ENCODE measurements at regions not wholly inside any gene's neighbourhood (a gene's known extent, or its start where the extent isn't known, plus 50 kb on each side); places are given as distances from the start of the nearest gene placed in this dataset.

DNA sequence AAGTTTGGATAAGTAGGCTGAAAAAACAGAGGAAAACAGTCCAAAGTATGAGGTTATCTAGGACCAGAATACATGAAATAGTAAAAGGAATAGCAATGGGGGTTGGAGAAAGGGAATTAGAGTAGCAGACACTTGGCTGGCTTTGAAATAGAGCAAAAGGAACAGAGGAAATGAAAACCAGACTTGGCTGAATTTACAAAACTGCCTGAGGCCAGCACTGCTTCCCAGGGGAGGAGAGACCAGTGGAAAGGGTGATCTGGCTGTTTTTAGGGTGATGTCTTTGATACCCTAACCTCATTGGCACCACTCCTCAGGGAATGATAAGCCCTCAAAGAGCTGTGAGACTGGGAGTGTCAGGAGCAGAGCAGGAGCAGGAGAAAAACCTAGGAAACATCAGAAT, 413.4 kb upstream of the SLC30A5 start:
- Histone ChIP-seq H2AFZ (ENCODE audit: insufficient read depth, low read depth, low read length, poor library complexity, severe bottlenecking) (no peak overlapping the region), H3K4me2 (replicated peaks; ENCODE audit: extremely low read depth, low read length, poor library complexity, severe bottlenecking) (no peak overlapping the region), H3K4me1 (ENCODE audit: control insufficient read depth in 1 of 2, insufficient read depth in 2 of 2, low read length in 2 of 2) (no peaks in the 10 kb centered on the region), H3K4me3 (replicated peaks in 1 of 3; ENCODE audit: low read depth in 2 of 3, low read length in 3 of 3) (no peak overlapping the region), H4K20me1 (ENCODE audit: insufficient read depth, low read length) (no peaks in the 10 kb centered on the region), H3K36me3 (replicated peaks in 1 of 2; ENCODE audit: control insufficient read depth in 1 of 2, insufficient read depth in 2 of 2, low read length in 2 of 2) (no peaks in the 10 kb centered on the region), H3K27me3 (ENCODE audit: control insufficient read depth in 2 of 2, insufficient read depth in 2 of 2, low read length in 2 of 2) (no peaks in the 10 kb centered on the region), H3K9ac (ENCODE audit: insufficient read depth, low read length, poor library complexity, severe bottlenecking) (no peak overlapping the region), H3K79me2 (ENCODE audit: insufficient read depth, low read length) (no peaks in the 10 kb centered on the region), H3K9me3 (replicated peaks in 1 of 2; ENCODE audit: control insufficient read depth in 1 of 2, insufficient read depth in 1 of 2, low read length in 2 of 2) (no peaks in the 10 kb centered on the region), H3K27ac (ENCODE audit: low read depth in 1 of 2, low read length in 2 of 2) (no peak overlapping the region)
- Mint-ChIP-seq H3K27me3 (ENCODE audit: low read depth in 3 of 3) (peaks cover 1 to 5% (median 4%) of the 10 kb centered on the region in 3 donors), H3K9me3 (peaks cover 0 to 6% (median 0%) of the 10 kb centered on the region in 7 donors), H3K27ac (no peak overlapping the region), H3K4me1 (peaks cover 5% of the 10 kb centered on the region), H3K36me3 (no peaks in the 10 kb centered on the region), H3K4me3 (no peak overlapping the region)
- intact Hi-C loops (cut with micrococcal nuclease), result no loop called here
- DNase-seq, result no peak
- TF ChIP-seq, protein P1, sequence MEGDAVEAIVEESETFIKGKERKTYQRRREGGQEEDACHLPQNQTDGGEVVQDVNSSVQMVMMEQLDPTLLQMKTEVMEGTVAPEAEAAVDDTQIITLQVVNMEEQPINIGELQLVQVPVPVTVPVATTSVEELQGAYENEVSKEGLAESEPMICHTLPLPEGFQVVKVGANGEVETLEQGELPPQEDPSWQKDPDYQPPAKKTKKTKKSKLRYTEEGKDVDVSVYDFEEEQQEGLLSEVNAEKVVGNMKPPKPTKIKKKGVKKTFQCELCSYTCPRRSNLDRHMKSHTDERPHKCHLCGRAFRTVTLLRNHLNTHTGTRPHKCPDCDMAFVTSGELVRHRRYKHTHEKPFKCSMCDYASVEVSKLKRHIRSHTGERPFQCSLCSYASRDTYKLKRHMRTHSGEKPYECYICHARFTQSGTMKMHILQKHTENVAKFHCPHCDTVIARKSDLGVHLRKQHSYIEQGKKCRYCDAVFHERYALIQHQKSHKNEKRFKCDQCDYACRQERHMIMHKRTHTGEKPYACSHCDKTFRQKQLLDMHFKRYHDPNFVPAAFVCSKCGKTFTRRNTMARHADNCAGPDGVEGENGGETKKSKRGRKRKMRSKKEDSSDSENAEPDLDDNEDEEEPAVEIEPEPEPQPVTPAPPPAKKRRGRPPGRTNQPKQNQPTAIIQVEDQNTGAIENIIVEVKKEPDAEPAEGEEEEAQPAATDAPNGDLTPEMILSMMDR (IDR thresholded peaks at IDR 0.05), result no peak

DNA sequence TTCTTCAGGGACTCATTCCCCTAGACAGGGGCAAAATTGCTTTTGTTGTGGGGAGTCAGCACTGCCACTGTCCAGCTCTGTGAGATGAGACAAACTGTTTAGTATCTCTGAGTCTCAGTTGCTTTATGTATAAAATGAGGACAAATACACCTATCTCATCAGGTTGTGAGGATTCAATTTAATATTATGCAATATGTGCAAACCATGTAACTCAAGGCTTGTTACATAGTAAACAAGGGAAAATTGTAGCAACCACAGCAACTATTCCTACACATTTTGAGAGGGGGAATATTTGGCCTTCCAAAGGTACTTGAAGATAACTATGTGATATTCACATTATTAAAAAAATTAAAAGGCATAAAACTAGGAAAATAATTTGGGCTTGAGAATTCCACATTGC, 411.9 kb upstream of the SLC30A5 start:
- H3K9me3 Mint-ChIP-seq, result peaks cover 0 to 6% (median 0%) of the 10 kb centered on the region in 7 donors

More for the DNA sequence above, 411.9 kb upstream of the SLC30A5 start:
- no peaks in the 10 kb centered on the region for H3K36me3 Mint-ChIP-seq
- H3K9ac ChIP-seq (ENCODE audit: insufficient read depth, low read length, poor library complexity, severe bottlenecking), result no peak overlapping the region
- no peak overlapping the region for H3K27ac Mint-ChIP-seq
- H3K4me3 ChIP-seq (replicated peaks in 1 of 3; ENCODE audit: low read depth in 2 of 3, low read length in 3 of 3), result no peak overlapping the region
- no peaks in the 10 kb centered on the region for H3K27me3 ChIP-seq (ENCODE audit: control insufficient read depth in 2 of 2, insufficient read depth in 2 of 2, low read length in 2 of 2)
- H3K4me1 ChIP-seq (ENCODE audit: control insufficient read depth in 1 of 2, insufficient read depth in 2 of 2, low read length in 2 of 2), result no peaks in the 10 kb centered on the region
- no peaks in the 10 kb centered on the region for H3K79me2 ChIP-seq (ENCODE audit: insufficient read depth, low read length)
- H3K27me3 Mint-ChIP-seq (ENCODE audit: low read depth in 3 of 3), result peaks cover 1 to 5% (median 4%) of the 10 kb centered on the region in 3 donors
- TF ChIP-seq, protein P1 (IDR thresholded peaks at IDR 0.05), result no peak
- H3K4me2 ChIP-seq (replicated peaks; ENCODE audit: extremely low read depth, low read length, poor library complexity, severe bottlenecking), result no peak overlapping the region
- H3K27ac ChIP-seq (ENCODE audit: low read depth in 1 of 2, low read length in 2 of 2), result no peak overlapping the region
- no peaks in the 10 kb centered on the region for H3K36me3 ChIP-seq (replicated peaks in 1 of 2; ENCODE audit: control insufficient read depth in 1 of 2, insufficient read depth in 2 of 2, low read length in 2 of 2)
- H3K9me3 ChIP-seq (replicated peaks in 1 of 2; ENCODE audit: control insufficient read depth in 1 of 2, insufficient read depth in 1 of 2, low read length in 2 of 2), result no peaks in the 10 kb centered on the region
- intact Hi-C loops (cut with micrococcal nuclease), result no loop called here
- H3K4me3 Mint-ChIP-seq, result no peak overlapping the region
- no peaks in the 10 kb centered on the region for H4K20me1 ChIP-seq (ENCODE audit: insufficient read depth, low read length)
- H2AFZ ChIP-seq (ENCODE audit: insufficient read depth, low read depth, low read length, poor library complexity, severe bottlenecking), result no peak overlapping the region
- DNase-seq, result no peak
- H3K4me1 Mint-ChIP-seq, result peaks cover 5% of the 10 kb centered on the region

Data from CD14-positive monocyte (primary cell).